NCI-H187 treated with DMSO at 0.1 percent for 48 hours (cell line): ENCODE measurements at regions not wholly inside any gene's neighbourhood (a gene's known extent, or its start where the extent isn't known, plus 50 kb on each side); places are given as distances from the start of the nearest gene placed in this dataset.
"Not testable (repeated sequence)": the region's sequence is repeated elsewhere in the genome, so short reads cannot be mapped to it uniquely, and the experiment has no call there.

Experiments
- DNase-seq: peaks from one replicate; lab custom pipeline; 2025; lab: John Stamatoyannopoulos, UW

- DNase-seq: no peak
Measured at GRCh38 chr6:154921482-154921881, 73.6 kb upstream of the TIAM2 start.

- DNase-seq: no peak
Measured at GRCh38 chr6:154923199-154923869, 71.8 kb upstream of the TIAM2 start.

DNA sequence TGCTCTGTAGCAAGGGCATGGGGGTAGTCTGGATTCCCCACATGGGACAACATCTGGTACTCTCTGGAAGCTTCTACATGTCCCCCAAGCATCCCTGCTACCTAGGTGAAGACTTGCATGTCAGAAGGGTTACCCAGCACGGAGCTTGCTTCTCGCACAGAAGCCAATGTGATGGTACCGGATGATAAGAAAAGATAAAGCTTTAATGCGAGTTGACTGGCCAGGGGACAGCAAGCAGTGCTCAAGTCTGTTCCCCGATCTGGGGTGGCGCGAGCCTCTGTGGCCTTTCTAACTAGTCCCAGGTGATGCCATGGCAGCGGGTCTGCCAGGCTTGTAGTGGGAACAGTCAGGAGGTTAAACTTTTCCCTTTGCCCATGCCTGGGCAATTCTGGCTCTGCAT is 70.0 kb upstream of the TIAM2 start:
- DNase-seq: no peak

- DNase-seq: no peak
Measured at GRCh38 chr6:154926366-154926765, 68.7 kb upstream of the TIAM2 start.

- no peak for DNase-seq
Measured at GRCh38 chr6:154928325-154928922, 66.7 kb upstream of the TIAM2 start.

GRCh38 chr6:154930451-154930851 is 64.7 kb upstream of the TIAM2 start:
- peak; percentile 61 for DNase-seq

DNA sequence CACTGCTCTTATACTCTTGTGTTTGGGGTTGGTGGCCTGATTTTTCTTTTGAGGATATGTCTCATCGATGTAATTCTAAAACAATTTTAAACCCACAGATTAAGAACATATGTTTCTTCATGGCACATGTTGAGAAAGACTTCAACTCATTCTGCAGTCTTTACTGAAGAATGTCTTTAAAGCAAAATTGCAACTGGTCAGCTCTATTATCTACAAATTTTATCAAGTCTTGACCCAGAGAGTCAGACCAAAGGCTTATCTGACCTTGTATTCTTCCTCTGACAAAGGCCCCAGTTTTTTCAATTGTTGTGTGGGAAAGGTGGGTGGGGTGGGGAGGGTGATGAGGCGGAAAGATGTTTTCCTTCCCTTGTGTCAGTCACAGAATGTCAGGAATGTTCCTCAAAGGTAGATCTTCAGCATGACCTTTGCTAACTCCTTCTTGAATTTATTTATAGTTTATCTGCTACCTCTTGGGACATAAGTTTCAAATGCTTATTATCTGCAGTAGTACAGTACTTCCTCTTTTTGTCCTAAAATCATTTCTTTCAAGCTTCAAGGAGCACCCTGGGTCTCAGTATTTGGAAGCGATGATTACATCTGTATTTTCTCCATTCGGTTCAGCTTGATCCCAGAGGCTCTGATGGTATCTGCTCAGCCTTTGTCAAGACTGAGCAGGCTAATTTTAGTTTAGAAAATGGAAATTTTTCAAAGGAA is 63.2 kb upstream of the TIAM2 start:
- no peak for DNase-seq

GRCh38 chr6:154932515-154933027 is 62.5 kb upstream of the TIAM2 start:
- no peak for DNase-seq

GRCh38 chr6:154933181-154933827 is 61.8 kb upstream of the TIAM2 start:
- no peak for DNase-seq

DNA sequence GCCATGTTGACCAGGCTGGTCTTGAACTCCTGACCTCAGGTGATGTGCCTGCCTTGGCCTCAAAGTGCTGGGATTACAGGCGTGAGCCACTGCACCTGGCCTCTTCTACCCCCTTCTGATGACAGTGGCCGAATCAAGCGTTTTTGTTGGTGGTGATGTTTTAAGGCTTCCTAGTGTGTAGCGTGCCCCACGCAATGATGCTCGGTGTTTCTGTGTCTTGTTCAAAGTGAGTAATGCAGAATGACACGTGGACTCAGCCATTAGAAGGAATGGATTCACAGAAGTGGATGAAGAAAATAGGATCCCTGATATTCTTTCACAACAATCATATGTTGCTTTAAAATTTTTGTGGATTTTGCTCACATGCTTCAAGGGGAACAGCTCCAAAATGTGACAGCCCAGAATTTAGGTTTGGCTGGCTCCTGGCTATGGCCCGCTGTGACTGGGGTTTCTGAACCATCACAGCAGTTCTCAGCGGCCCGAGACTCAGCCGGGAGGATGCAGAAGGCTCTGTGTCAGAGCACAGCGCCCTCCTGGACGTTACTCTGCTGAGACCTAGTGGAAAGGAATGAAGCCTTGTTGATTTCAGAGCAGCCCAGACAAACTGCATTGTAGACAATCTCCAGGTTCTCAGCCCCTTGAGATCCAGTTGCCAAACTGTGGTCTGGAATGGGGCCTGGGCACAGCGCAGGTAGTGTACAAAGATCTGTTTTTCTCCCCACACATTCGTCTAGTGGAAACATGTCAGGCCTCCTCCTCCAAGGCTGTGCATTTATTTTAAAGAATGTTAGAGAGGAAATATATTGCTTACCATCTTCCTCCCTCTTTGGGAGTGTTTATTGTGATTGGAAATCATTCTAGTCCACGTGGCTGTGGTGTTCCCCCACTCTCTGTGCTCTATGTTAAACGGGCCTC is 57.6 kb upstream of the TIAM2 start:
- DNase-seq: no peak

- DNase-seq: no peak
Measured at GRCh38 chr6:154938221-154938580, 56.9 kb upstream of the TIAM2 start.

DNA sequence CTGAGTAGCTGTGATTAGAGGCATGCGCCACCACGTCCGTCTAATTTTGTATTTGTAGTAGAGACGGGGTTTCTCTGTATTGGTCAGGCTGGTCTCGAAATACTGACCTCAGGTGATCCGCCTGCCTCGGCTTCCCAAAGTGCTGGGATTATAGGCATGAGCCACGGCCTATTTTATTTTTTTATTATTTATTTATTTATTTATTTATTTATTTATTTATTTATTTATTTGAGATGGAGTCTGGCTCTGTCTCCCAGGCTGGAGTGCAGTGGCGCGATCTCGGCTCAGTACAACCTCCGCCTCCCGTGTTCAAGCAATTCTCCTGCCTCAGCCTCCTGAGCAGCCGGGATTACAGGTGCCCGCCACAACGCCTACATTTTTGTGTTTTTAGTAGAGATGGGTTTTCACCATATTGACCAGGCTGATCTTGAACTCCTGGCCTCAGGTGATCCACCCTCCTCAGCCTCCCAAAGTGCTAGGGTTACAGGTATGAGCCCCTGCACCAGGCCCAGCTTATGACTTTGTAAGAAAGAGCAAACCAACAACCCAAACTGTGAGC is 56.3 kb upstream of the TIAM2 start:
- not testable (repeated sequence) for DNase-seq

- no peak for DNase-seq
Measured at GRCh38 chr6:154942770-154943169, 52.3 kb upstream of the TIAM2 start.

DNA sequence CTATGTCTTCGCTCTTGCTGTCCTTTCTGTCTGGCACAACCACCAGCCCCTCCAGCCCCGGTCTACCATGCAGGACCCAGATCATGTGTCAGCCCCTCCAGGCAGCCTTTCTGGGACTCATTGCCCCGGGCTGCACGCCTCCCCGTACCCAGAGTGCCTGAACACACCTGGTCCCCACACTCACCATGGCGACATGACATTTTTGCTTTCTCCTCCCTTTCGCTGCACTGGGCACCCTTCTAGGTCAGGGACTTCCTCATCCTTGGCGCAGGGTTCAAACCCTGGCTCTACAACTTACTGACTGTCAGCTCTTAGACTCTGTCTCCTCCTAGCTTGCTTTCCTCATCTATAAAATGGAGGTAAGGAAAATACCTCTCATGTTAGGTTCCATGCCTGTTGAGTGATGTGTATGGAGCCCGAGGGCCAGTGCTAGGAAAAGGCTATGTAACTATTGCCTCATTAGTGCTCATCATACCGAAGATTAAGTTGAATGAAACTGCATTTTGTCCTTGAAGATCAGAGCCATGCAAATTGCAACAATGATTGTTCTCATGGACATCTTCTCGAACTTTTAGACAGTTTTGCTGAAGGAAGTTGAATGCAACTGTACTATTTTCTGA is 49.7 kb upstream of the TIAM2 start:
- DNase-seq: no peak
